NCI-H524 (cell line): ENCODE measurements at regions not wholly inside any gene's neighbourhood (a gene's known extent, or its start where the extent isn't known, plus 50 kb on each side); places are given as distances from the start of the nearest gene placed in this dataset.
"Not testable (repeated sequence)": the region's sequence is repeated elsewhere in the genome, so short reads cannot be mapped to it uniquely, and the experiment has no call there.

Source experiments
- DNase-seq, 2 experiments: peaks; one replicate each; lab custom pipeline; 2025; lab: John Stamatoyannopoulos, UW

DNA sequence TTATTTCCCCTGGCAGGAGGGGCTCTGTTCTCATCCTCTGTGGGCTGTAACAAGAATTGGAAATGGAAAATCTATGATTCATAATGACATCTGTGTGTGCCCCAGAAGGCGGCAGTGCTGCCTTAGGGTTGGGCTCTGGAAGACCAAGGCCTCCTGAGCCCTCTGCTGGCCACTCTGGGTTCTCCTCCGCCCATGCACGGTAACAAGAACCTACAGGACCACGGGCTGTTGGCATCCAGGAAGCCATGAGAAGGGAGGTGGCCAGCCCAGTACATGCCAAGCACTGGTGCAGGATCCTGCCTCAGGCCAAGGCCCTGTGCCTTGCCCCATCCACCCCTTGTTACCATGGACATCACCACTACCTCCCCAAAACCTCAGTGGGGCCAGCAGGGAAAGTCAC is 454.2 kb downstream of the TP53TG3F start:
- peak in 1 of 2 experiments; percentile 1 for DNase-seq

DNA sequence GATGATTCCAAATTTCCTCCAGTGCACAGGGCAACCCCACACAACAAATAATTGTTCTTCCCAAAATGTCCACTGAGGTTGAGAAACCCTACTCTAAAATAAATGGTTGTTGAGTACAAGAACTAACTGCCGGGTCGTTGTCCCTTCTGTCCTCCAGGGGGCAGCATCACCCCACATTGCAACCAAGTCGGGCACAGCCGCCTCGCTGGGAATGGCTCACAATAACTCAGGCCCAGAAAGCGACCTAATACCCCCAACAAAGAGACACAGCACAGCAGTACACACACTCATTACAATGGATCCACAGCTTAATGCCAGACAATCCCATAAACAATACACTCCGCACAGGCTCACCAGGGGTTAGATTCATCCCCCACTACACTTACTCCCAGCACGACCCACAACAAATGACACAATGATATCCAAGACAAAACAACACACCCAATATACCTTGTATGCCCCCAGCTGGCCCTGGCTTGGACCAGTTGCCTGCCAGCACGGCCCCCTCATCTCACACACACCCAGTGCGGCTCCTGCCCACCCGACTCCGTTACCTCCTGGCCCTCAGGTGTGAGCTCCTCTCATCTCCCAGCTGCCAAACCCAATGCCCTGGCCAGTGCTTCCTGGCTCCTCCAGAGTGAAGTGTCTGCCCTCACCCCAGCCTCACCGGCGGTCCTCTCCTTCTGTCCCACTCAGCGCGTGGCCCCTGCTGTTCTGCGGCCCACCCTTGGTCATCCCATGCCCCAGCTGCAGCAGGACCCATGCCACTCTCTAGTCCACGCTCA is 461.5 kb downstream of the TP53TG3F start:
- DNase-seq = not testable (repeated sequence)

DNA sequence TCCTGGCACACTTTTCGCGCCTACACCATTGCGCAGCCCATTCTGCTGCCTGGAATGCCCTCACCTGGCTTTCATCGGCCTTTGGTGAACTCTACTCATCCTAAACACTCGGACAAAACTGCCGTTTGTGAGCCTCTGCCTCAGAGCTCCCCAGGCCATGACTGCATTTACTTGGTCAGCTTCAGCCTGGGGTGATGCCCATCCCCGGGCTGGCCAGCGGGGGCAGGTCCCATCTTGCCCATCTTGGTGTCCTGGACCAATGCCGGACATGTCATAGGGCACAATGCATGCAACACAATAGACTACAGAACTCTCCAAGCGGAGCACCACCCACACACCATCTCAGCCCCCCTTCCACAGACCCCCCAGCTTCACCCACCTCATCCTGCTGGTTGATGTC is 463.5 kb downstream of the TP53TG3F start:
- DNase-seq = not testable (repeated sequence)

DNA sequence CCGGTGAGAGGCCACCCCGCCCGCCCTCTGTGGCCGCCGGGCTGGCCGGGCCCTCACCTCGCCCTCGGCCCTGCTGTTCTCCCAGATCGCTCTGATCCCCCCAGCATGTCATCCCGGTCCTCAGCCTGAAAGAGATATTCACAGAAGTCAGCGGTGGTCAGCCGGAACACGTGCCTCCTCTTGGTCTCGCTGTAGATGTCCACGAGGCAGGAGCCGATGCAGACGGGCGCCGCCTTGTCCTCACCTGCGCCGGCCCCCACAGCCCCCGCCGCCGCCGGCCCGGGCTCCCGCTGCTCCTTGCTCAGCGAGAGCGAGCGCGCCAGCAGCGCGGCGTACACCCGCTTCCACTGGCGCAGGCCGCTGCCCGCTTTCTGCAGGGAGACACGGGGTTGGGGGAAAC is 468.6 kb downstream of the TP53TG3F start:
- not testable (repeated sequence) for DNase-seq

DNA sequence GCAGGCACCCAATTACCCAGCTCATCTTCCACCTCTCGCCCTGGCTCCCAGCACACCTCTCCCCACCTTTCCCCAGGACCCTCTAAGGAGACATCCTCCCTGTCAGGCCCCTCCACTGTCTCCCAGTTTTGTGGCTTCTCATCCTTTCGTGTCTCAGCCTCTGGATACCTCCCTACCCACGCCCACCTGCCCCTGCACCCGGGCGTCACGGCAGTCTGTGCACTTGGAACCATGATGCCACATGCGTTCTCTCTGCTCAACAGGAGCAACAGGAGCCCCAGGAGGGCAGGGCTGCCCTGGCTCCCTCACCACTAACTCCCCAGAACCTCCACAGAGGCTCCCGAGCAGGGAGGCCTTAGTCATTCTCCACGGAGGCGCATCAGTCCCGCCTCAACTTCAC is 472.8 kb downstream of the TP53TG3F start:
- not testable (repeated sequence) for DNase-seq

DNA sequence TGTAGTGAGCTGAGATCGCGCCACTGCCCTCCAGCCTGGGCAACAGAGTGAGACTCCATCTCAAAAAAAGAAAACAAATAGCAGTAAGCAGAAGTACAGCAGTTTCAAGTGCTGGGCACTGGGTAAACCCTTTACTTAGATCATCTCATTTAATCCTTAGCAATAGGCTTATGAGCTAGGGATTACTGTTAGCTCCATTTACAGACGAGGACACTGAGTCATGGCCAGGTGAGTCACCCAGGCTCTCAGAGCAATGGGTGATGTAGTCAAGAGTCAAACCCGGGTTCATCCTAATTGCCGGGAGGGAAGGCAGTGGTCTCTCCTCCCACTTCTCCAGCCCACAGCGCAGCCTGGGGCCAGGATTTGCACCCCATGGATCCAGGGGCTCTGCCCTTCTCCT is 473.6 kb downstream of the TP53TG3F start:
- DNase-seq = not testable (repeated sequence)

DNA sequence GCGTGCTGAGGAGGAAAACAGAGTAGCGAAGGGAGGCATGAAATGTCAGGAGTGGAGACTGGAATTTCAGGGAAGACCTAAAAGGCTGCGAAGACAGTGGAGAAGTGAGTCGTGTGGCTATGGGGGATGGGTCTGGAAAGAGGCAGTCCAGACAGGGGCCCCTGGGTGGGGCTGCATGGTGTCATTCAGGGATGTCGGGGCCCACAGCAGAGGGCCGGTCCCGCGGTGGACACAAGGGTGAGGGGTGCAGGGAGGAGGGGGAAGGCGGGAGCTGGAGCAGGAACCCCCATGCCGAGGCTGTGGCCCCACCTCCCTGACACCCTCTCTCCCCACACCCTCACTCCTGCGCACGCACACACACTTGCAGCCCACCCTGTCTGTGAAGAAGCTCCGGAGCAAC is 476.4 kb downstream of the TP53TG3F start:
- not testable (repeated sequence) for DNase-seq

DNA sequence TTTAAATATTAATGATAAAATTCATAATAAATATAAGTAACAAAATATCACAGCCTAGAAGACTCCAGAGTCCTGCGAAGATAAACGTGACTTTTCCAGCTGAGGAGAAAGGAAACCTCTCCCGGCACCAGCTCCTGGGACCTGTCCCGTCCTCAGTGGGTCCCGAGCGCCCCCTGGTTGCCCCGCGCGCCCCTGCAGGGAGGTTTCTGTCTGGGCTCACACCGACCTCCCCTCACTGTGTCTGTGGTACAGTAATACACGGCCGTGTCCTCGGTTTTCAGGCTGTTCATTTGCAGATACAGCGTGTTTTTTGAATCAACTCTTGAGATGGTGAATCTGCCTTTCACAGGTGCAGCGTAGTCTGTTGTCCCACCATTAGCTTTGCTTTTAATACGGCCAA is 478.7 kb downstream of the TP53TG3F start:
- not testable (repeated sequence) for DNase-seq

DNA sequence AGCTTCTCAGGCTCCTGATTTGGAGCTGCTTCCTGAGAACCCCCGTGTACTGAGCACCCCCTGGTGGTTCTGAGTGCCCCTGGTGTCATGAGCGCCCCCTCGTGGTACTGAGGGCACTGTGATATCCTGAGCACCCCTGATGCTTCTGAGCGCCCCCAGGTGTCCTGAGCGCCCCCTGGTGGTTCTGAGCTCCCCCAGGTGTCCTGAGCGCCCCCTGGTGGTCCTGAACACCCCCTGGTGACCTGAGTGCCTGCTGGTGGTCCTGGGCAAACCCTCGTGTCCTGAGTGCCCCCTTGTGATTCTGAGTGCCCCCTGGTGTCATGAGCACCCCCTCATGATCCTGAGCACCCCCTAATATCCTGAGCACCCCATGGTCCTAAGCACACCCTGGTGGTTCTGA is 502.1 kb downstream of the TP53TG3F start:
- not testable (repeated sequence) for DNase-seq

DNA sequence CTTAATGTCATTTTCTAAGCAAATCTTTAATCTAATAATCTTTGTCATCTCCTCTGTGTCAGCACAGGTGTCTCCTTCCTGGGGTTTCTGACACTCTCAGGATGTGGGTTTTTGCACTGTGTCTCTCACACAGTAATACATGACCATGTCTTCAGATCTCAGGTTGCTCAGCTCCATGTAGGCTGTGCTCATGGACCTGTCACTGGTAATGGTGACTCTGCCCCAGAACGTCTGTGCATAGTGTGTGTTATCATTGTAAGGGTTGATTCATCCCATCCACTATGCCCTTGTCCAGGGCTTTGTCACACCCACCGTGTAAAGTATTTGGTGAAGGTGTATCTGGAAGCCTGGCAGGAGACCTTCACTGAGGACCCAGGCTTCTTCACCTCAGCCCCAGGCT is 506.1 kb downstream of the TP53TG3F start:
- not testable (repeated sequence) for DNase-seq

DNA sequence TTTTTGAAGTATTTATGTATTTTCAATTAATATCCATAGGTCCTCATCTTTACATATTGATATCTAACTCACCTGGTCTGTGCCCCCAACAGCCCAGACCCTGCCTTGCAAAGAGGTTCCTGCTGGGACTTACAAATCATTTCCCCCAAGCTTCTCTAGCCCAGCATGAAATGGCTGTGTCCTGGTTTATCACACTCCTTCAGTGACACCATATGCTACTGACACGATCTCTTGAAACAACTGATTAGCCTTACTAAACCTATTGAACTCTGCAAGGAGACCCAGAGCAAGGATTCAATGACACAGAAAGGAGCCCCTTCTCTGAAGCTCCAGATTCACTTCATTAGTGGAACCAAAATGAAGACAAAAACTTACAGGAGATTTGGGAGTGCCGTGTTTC is 507.4 kb downstream of the TP53TG3F start:
- not testable (repeated sequence) for DNase-seq

DNA sequence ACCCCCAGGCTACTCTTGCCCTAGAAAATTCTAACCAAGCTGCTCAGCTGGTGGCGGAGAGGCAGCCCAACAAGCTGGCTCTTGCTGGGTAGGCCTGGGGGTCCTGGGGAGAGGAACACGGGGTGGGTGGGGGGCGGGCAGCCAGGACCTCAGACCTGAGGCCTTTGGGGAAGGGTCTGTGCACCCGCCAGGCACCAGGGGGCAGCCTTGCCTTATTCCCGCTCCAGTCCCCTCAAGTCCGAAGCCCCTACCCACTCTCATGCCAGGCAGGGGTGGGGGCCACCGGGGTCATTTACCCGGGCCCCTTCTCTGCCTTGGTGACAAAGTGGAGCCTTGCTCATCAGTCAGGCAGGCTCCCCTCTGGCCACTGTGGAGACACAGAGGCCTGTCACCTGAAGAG is 515.1 kb downstream of the TP53TG3F start:
- not testable (repeated sequence) for DNase-seq

DNA sequence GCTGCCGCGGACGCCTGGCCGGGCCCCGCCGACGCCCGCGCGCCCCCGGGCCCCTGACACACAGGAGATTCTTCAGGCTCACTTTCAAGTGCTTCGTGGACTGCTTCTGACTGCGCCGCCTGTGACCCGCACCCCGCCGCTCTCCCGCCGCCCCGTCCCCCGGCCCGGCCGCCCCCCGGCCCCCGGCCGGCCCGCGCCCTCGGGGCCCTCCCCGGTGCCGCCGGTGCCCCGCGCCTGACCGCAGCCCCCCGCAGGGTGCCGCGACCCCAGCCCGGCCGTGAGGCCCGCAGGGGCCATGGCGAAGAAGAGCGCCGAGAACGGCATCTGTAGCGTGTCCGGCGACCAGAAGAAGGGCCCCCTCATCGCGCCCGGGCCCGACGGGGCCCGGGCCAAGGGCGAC is 516.3 kb downstream of the TP53TG3F start:
- not testable (repeated sequence) for DNase-seq

DNA sequence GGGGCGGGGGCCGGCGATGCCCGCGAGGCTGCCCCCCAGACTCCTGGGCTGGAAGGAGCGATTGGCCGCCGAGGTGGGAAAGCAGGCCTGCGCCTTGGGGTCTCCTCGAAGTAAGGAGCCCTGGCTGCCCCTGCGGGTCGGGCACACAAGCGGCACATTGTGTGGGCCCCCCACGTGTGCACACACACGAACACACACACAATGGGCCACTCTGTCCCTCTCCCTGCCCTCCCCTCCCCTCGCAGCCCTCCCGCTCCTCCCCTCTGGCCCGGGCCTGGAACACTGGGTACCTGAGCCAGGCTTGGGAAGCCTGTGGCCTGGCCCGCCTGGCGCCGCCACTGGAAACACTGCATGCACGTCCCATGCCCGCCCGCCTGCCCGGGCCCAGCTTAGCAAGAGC is 517.1 kb downstream of the TP53TG3F start:
- DNase-seq = not testable (repeated sequence)

DNA sequence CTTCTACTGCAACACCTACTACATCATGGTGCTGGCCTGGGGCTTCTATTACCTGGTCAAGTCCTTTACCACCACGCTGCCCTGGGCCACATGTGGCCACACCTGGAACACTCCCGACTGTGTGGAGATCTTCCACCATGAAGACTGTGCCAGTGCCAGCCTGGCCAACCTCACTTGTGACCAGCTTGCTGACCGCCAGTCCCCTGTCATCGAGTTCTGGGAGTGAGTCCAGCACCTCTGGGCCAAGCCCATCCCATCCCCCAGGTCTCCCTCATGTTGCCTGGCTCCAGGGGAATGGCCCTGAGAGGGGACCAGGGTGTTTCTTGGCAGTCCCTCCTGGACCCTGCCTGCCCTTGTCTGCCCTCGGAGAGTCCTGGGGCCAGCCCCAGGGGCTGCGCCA is 519.4 kb downstream of the TP53TG3F start:
- DNase-seq = not testable (repeated sequence)

DNA sequence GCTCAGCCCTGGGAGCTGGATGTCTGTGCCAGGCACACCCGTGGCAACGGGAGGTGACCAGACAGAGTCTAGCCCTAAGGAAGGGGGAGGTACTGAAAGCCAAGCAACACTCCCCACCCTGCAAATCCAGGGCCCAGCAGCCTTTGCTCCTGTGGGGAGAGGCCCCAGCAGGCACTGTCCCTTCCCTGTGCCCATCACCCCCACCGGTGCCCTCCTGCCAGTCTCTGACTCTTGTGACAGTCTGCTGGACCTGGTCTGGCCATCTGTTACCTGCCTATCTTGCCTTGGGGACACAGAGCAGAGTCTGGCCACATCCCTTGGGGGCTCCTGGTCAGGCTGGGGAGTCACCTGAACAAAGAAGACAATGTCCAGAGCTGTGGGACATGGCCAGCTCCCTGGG is 520.2 kb downstream of the TP53TG3F start:
- not testable (repeated sequence) for DNase-seq

DNA sequence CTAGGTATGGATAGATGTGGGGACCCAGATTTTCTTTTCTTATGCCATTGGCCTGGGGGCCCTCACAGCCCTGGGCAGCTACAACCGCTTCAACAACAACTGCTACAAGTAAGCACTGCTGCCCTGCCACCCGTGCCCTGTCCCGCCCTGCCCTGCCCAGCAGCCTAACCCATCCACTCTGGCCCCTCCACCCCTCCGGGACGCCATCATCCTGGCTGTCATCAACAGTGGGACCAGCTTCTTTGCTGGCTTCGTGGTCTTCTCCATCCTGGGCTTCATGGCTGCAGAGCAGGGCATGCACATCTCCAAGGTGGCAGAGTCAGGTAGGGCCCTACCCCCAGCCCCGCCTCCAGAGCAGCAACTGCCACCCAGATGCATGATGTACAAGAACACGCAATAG is 521.3 kb downstream of the TP53TG3F start:
- not testable (repeated sequence) for DNase-seq

DNA sequence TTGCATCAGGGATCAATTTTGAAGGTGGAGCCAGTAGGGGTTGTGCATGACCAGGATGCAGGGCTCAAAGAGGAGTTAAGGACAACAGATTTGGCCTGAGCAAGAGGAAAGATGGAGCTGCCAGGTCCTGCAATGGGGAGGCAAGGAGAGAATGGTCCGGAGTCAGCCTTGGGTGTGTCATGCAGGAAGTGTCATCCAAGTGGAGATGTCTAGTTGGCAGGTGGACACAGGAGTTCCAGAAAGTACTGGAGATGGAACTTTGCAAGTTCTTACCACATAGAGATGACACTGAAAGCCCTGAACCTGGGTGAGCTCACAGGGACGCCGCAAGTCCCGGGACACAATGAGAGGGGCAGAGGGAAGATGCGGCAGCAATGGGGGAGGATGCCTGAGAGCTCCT is 525.0 kb downstream of the TP53TG3F start:
- DNase-seq = not testable (repeated sequence)

DNA sequence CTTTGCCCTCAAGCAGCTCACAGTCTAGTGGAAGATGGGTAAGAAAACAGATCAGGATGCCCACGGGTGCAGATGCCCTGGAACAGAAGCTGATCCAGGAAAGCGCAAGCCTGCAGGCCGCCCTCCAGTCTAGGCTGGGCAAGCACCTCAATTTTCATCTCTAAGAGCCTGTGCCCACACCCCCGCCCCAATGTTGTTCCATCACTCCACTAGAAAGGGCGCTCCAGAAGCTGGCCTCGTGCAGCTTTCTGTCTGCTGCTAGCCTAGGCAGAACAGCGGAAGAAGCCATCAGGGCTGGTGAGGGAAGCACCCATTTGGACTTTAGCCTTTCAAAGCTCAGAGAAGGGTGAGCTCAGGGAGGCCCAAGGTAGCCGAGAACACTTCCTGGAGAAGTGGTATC is 527.1 kb downstream of the TP53TG3F start:
- DNase-seq = not testable (repeated sequence)

DNA sequence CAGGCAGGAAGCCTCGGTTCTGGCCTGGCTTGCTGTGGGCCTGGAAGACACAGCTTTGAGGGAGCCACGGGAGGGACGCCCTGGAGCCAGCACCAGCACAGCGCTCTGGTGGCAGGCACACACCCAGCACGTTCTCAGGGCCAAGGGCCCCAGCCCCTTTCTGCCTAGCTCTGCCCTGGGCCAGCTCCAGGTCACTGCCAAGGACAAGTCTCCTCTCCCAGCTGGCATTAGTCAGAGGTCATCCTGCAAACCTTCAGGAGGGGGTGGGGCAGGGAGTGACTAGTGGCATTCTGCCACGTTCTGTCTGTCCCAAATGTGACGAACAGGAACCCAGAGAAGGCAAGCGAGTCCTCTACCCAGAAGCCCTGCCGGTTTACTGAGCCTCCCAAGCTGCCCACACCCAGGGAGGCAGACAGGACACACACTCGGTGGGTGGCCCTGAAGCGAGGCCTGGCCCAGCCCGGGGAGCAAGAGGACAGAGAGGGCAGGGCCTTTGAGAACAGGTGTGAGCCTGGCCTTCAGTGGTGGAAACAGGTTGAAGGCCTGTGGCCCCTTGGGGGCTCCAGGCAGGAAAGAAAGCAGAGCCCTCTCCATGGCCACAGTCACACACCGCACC is 528.0 kb downstream of the TP53TG3F start:
- not testable (repeated sequence) for DNase-seq

DNA sequence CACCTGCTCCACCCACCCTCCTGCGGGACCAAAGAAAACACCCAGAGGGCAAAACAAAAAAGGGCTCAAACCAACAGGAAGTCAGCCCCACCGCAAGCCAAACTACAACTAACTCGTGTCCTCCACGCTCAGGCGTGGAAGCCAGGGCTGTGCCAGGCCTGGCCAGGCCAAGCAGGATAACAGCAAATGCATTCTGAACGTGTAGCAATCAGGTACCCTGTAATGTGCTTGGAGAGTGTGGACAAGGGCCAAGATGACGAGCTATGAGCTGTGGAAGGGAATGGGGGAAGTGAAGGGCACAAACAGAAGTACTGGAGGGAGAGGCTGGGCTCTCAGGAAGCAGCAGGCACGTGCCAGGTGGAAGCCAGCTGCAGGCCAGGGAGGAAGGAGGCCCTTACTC is 528.6 kb downstream of the TP53TG3F start:
- DNase-seq = not testable (repeated sequence)

DNA sequence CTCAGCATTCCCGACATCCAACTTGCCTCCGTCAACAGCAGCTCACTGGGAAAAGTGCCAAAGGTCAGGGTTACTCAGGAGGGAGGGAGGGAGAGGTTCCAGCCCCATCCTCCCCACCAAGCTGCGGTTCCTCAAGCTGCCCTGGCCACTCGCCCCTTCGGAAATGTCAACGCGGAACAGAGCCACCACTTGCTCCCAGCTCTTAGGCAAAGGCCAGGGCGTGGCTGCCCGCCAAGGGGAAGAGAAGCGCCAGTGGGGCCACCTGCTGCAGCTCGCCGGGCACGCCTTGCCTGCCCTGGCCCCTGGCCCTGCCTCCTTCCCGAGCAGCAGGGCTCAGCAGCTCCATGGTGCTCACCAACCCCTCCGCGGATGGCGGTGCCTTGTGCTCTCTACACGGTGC is 531.1 kb downstream of the TP53TG3F start:
- DNase-seq = not testable (repeated sequence)

DNA sequence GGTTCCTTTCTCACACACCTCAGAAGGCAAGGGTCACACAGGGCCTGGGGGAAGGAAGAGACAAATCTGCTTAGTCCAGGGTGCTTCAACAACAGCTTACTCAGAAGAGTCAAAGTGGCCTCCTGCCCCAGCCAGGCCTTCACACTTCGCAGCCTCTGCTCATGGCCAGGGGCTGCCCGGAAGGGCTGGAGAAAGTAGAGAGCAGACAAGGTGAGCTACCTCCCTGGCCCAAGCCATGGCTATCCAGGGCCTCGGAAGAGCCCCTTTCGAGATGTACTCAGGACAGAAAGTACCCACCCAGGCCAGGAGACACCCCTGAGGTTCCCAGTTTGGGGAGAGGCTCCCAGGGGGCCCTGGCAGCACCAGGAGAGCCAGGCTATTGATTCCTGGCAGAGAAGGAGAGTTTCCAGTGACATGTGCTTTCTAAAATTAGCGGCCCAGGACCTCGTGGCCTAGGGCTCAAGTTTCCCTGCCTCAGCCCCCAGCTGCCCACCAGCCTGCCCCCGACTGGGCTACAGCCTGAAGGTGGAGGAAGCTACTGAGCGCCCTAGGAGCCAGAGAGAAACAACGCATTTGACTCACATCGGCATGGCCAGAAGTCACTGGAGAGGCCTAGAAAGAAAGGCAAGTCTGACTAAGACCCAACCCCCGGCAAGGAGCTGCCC is 533.2 kb downstream of the TP53TG3F start:
- not testable (repeated sequence) for DNase-seq
